GM23338 (cell line): ENCODE measurements at regions not wholly inside any gene's neighbourhood (a gene's known extent, or its start where the extent isn't known, plus 50 kb on each side); places are given as distances from the start of the nearest gene placed in this dataset.

Source experiments
- CREB1 ChIP-seq: fragments of 250-450 bp; sonication (Bioruptor Pico); IDR thresholded peaks from 2 replicates; pipeline ENCODE4 v1.5.0; 2020; ENCODE audit warnings: low read depth, mild to moderate bottlenecking, moderate library complexity
- CTCF ChIP-seq, 2 experiments: fragments of 200-600 bp in 1 of 2; sonication (generic) in 1 of 2; conservative IDR thresholded peaks; 2 replicates each; pipeline versions ENCODE4 v1.5.1 to v1.6.1; 2016 to 2017; ENCODE audit warnings: antibody characterized with exemption in 2 of 2, low read depth in 2 of 2, mild to moderate bottlenecking in 2 of 2, moderate library complexity in 1 of 2
- EZH2 ChIP-seq: fragments of 200-600 bp; sonication (generic); IDR thresholded peaks from one replicate; pipeline ENCODE4 v1.8.0; 2017; ENCODE audit warnings: antibody characterized with exemption, mild to moderate bottlenecking, low read depth; ENCODE audit not compliant: unreplicated experiment
- EZH2phosphoT487 ChIP-seq: fragments of 200-600 bp; sonication (generic); IDR thresholded peaks from one replicate; pipeline ENCODE4 v1.8.1; 2018; ENCODE audit warnings: antibody characterized with exemption; ENCODE audit not compliant: unreplicated experiment
- JUNB ChIP-seq: IDR thresholded peaks from one replicate; pipeline ENCODE4 v1.6.1; 2016; ENCODE audit warnings: antibody characterized with exemption; ENCODE audit not compliant: unreplicated experiment
- POLR2AphosphoS5 ChIP-seq: IDR thresholded peaks from 2 replicates; pipeline ENCODE4 v1.6.1; 2016; ENCODE audit warnings: antibody characterized with exemption, low read depth
- REST ChIP-seq: IDR thresholded peaks from one replicate; pipeline ENCODE4 v1.6.1; 2018; ENCODE audit warnings: antibody characterized with exemption; ENCODE audit not compliant: unreplicated experiment
- ZNF331 ChIP-seq: fragments of 250-450 bp; sonication (Bioruptor Pico); IDR thresholded peaks from 2 replicates; pipeline ENCODE4 v1.5.0; 2020; ENCODE audit warnings: low read depth, mild to moderate bottlenecking, moderate library complexity

GRCh38 chr3:69536306-69537020 lies 150.6 kb upstream of the FRMD4B start:
- TF ChIP-seq CTCF (conservative IDR thresholded peaks at IDR 0.05; ENCODE audit: low read depth in 2 of 2), result no peak
- no peak for TF ChIP-seq POLR2AphosphoS5
- no peak for TF ChIP-seq CREB1 (CRISPR knock-in tag)
- TF ChIP-seq EZH2, result no peak
- TF ChIP-seq EZH2phosphoT487, result no peak
- TF ChIP-seq JUNB, result no peak
- TF ChIP-seq REST, result no peak
- no peak for TF ChIP-seq ZNF331 (CRISPR knock-in tag)
